ENCODE measurements at regions not wholly inside any gene's neighbourhood (a gene's known extent, or its start where the extent isn't known, plus 50 kb on each side); places are given as distances from the start of the nearest gene placed in this dataset.

DNA sequence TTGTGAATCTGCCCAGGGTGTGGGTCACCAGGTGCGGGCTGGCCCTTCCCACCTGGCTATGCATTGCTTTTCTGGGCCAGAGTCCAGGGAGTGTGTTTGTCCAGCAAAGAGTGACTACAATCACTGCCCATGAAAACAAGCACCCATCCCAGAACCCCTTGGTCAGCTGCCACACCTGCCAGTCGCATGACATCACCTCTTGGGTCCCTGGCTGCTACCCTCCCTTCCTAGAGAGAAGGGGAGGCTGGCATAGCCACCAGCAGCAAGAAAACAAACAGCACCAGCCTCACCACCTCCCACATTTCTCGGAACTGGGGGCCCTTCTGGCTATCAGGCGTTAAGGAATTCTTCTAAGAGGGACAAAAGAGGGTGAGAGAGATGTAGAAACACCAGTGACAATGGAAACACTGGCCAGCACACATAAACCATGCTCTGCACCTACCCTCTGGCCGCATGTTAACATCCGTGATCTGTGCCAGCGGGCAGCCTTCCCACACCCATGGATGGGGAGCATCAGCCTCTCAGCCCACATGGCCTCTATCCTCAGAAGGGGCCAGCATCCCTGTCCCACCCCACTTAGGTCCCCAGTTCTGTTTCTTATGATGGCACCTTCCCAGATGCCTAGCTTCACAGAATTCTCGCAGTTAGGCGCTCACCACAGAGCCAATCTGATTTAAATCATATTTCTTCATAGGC, 109.7 kb upstream of the GLI2 start:
- intact Hi-C loops (cut with DNase I), result no loop called here
- Histone ChIP-seq H3K4me1 (no peaks in the 10 kb centered on the region), H3K27me3 (no peaks in the 10 kb centered on the region), H3K36me3 (no peaks in the 10 kb centered on the region), H3K9me3 (no peaks in the 10 kb centered on the region), H3K27ac (no peak overlapping the region), H3K4me3 (no peak overlapping the region)
- peak in 2 of 3 donors; percentile 74 to 81 for DNase-seq
- 65% methylated on average over 3 of the region's 9 CpGs for WGBS (ENCODE audit: insufficient coverage, low coverage, low lambda C conversion rate, missing lambda C conversion rate)
- ATAC-seq, result peak; percentile 68 to 97 (median 86)
- TF ChIP-seq, protein P1, sequence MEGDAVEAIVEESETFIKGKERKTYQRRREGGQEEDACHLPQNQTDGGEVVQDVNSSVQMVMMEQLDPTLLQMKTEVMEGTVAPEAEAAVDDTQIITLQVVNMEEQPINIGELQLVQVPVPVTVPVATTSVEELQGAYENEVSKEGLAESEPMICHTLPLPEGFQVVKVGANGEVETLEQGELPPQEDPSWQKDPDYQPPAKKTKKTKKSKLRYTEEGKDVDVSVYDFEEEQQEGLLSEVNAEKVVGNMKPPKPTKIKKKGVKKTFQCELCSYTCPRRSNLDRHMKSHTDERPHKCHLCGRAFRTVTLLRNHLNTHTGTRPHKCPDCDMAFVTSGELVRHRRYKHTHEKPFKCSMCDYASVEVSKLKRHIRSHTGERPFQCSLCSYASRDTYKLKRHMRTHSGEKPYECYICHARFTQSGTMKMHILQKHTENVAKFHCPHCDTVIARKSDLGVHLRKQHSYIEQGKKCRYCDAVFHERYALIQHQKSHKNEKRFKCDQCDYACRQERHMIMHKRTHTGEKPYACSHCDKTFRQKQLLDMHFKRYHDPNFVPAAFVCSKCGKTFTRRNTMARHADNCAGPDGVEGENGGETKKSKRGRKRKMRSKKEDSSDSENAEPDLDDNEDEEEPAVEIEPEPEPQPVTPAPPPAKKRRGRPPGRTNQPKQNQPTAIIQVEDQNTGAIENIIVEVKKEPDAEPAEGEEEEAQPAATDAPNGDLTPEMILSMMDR (IDR thresholded peaks at IDR 0.05), result no peak
- no peak for TF ChIP-seq POLR2A (IDR thresholded peaks at IDR 0.05)

DNA sequence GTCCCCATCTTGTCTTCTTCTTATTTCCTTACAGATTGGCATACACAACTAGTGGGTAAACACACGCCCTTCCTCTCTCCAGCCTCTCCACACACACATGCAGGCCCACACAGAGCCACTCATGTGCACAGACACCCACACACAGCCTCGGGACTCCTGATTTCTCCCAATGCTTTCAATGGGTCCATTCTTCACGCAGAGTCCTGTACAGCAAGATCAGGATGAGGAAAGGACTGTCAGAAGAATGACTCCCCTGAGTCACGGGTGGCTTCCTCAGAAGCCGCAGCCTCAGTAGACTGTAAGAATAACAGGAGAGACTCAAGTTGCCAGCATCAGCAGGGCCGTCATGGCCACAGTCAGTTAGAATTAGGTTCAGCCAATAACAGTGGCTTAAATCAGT, 109.1 kb upstream of the GLI2 start:
- Histone ChIP-seq H3K36me3 (no peaks in the 10 kb centered on the region), H3K4me1 (no peaks in the 10 kb centered on the region), H3K4me3 (no peak overlapping the region), H3K9me3 (no peaks in the 10 kb centered on the region), H3K27me3 (no peaks in the 10 kb centered on the region), H3K27ac (no peak overlapping the region)
- 75% methylated on average over 6 of the region's 6 CpGs for WGBS (ENCODE audit: insufficient coverage, low coverage, low lambda C conversion rate, missing lambda C conversion rate)
- ATAC-seq (no peak), DNase-seq (no peak)
- TF ChIP-seq POLR2A (IDR thresholded peaks at IDR 0.05), result no peak
- TF ChIP-seq, protein P1 (IDR thresholded peaks at IDR 0.05), result no peak
- intact Hi-C loops (cut with DNase I), result no loop called here

DNA sequence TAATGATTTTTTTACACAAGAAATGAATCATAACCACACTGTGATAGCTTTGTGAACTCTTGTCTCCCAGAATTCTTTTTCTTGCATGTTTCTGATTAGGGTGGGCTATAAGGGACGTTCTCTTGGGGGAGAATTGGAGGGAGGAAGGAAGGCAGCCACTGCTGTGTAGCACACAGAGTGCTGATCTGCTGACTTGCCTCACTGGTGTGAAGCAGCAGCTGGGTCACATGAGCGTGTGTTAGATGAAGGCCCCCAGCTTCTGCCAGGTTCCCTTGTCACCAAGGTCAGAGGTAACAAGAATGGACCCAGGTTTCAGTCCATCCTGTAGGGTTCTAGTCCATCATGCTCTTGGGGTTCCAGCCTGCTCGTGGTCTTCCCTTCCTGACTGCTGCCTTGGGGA, 107.4 kb upstream of the GLI2 start:
- H3K36me3 ChIP-seq, result no peaks in the 10 kb centered on the region
- no peak for ATAC-seq

DNA sequence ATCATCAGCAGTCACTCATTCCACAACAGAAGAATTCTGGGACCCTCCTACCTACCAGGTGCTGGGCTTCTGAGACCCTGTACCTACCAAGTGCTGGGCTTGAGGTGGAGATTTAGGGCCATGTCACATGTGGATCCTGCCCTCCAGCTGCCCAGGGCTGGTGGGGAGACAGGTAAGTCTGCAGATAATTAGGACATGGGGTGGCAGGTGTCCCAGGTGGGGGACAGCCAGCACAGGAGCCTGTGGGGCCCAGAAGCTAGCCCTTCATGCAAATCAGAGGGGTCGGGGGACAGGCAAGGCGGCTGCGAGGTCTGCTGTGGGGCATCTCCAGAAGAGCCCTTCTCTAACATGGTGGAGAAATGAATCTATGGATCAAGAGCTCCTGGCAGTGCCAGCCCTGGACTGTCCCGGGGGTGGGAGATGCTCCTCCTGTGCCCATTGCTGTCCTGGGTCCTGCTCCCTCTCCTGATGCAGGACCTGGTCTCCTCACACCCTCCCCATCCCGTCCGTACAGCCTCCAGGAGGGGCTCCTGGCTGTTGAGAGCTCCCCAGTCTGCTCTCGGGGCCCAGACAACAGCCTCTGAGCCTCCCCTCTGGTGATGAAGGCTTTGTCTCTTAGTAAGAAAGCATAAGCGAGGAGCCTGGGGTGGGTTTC, 106.3 kb upstream of the GLI2 start:
- no peak overlapping the region for H3K27ac ChIP-seq
- DNase-seq, result no peak
- H3K27me3 ChIP-seq, result no peaks in the 10 kb centered on the region

More for the DNA sequence above, 107.4 kb upstream of the GLI2 start:
- WGBS (ENCODE audit: insufficient coverage, low coverage, low lambda C conversion rate, missing lambda C conversion rate), result 41% methylated on average over 2 of the region's 3 CpGs
- TF ChIP-seq, protein P1 (IDR thresholded peaks at IDR 0.05), result no peak
- TF ChIP-seq POLR2A (IDR thresholded peaks at IDR 0.05), result no peak
- Histone ChIP-seq H3K27ac (no peak overlapping the region), H3K4me3 (no peak overlapping the region), H3K9me3 (no peaks in the 10 kb centered on the region), H3K4me1 (no peaks in the 10 kb centered on the region), H3K27me3 (no peaks in the 10 kb centered on the region)
- no peak for DNase-seq
- intact Hi-C loops (cut with DNase I), result no loop called here

More for the DNA sequence above, 106.3 kb upstream of the GLI2 start:
- TF ChIP-seq, protein P1 (IDR thresholded peaks at IDR 0.05), result no peak
- TF ChIP-seq POLR2A (IDR thresholded peaks at IDR 0.05), result no peak
- H3K4me1 ChIP-seq, result no peaks in the 10 kb centered on the region
- no peaks in the 10 kb centered on the region for H3K9me3 ChIP-seq
- intact Hi-C loops (cut with DNase I), result no loop called here
- no peak for ATAC-seq
- no peak overlapping the region for H3K4me3 ChIP-seq
- H3K36me3 ChIP-seq, result no peaks in the 10 kb centered on the region
- 80% methylated on average over 1 of the region's 8 CpGs for WGBS (ENCODE audit: insufficient coverage, low coverage, low lambda C conversion rate, missing lambda C conversion rate)
